Kidney (tissue), 13 donors: ENCODE measurements at regions not wholly inside any gene's neighbourhood (a gene's known extent, or its start where the extent isn't known, plus 50 kb on each side); places are given as distances from the start of the nearest gene placed in this dataset.

Experiments
- DNase-seq, 5 donors: peaks; one replicate each; pipeline ENCODE4 v3.0.0-alpha.2; 2013 to 2020
- FAIRE-seq: peaks from 2 replicates; lab custom pipeline; 2012; peaks lifted over from hg19 to GRCh38; lab: Jason Lieb, UNC
- H3K27ac ChIP-seq, 2 donors: one replicate each; pipeline ENCODE4 v1.7.0; 2013; ENCODE audit warnings: low read depth in 2 of 2, low read length in 2 of 2, inconsistent platforms in 1 of 2
- H3K27me3 ChIP-seq: one replicate; pipeline ENCODE4 v1.7.1; 2013; ENCODE audit warnings: low read length, inconsistent platforms; ENCODE audit not compliant: control insufficient read depth, insufficient read depth
- H3K36me3 ChIP-seq, 3 donors: one replicate each; pipeline versions ENCODE4 v1.7.0 to v1.7.1; 2013; ENCODE audit warnings: low read length in 3 of 3, control low read depth in 1 of 3, inconsistent platforms in 1 of 3; ENCODE audit not compliant: insufficient read depth in 3 of 3, control insufficient read depth in 2 of 3
- H3K4me1 ChIP-seq, 3 donors: one replicate each; pipeline versions ENCODE4 v1.7.0 to v1.7.1; 2013; ENCODE audit warnings: low read length in 3 of 3, inconsistent platforms in 1 of 3, low read depth in 1 of 3; ENCODE audit not compliant: control insufficient read depth in 2 of 3, insufficient read depth in 2 of 3
- H3K4me3 ChIP-seq, 3 donors: one replicate each; pipeline versions ENCODE4 v1.7.0 to v1.8.1; 2013; ENCODE audit warnings: low read length in 3 of 3, control low read depth in 1 of 3, inconsistent platforms in 1 of 3
- H3K9ac ChIP-seq, 3 donors: one replicate each; pipeline versions ENCODE4 v1.7.0 to v1.7.1; 2013; ENCODE audit warnings: low read length in 3 of 3, control low read depth in 1 of 3, inconsistent platforms in 1 of 3
- H3K9me3 ChIP-seq, 3 donors: one replicate each; pipeline versions ENCODE4 v1.7.0 to v1.7.1; 2013; ENCODE audit warnings: low read length in 3 of 3, control low read depth in 1 of 3, inconsistent platforms in 1 of 3; ENCODE audit not compliant: control insufficient read depth in 2 of 3, insufficient read depth in 1 of 3
- intact Hi-C: fragments of 100-400 bp; cut with DNase I; formaldehyde crosslinking; loops from one replicate; pipeline ENCODE4 v1.11.1; 2022
- TF ChIP-seq, protein P1 (sequence below): IDR thresholded peaks from 3 replicates; pipeline ENCODE4 v1.5.1; 2012; ENCODE audit warnings: mild to moderate bottlenecking, moderate library complexity, borderline replicate concordance; ENCODE audit not compliant: insufficient read depth; ENCODE audit errors: extremely low read depth
- donor health status: control.
- donor health status: control.
- donor health status: control.
- donor health status: control.
- donor health status: control.
- donor health status: DM: yes; HTN: yes; CAD: no.
- donor health status: Normal renal cell carcinoma (clear cell type).

DNA sequence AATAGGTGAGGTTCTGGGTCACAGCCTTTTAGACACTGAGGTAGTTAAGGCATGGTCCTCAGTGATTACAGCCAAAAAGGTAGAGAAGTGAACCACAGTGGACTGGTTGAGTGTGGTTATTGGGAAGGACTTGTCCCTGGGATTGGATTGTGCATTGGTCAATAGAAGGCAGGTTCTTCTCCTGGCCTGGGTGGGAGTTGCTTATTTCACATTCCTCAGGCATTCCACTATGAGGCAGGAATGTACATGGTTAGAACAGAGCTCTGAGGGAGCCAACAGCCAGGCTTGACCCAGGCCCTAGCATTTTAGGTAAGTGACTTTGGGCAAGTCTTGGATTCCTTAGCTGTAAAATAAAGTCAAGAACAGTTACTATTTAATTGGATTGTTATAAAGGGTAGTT, 97.9 kb upstream of the MARK1 start:
- intact Hi-C loops = no loop called here
- Histone ChIP-seq H3K4me3 (no peak overlapping the region), H3K27ac (no peak overlapping the region), H3K9me3 (no peaks in the 10 kb centered on the region), H3K9ac (no peak overlapping the region), H3K4me1 (no peaks in the 10 kb centered on the region), H3K36me3 (no peaks in the 10 kb centered on the region), H3K27me3 (no peaks in the 10 kb centered on the region)
- TF ChIP-seq, protein P1, sequence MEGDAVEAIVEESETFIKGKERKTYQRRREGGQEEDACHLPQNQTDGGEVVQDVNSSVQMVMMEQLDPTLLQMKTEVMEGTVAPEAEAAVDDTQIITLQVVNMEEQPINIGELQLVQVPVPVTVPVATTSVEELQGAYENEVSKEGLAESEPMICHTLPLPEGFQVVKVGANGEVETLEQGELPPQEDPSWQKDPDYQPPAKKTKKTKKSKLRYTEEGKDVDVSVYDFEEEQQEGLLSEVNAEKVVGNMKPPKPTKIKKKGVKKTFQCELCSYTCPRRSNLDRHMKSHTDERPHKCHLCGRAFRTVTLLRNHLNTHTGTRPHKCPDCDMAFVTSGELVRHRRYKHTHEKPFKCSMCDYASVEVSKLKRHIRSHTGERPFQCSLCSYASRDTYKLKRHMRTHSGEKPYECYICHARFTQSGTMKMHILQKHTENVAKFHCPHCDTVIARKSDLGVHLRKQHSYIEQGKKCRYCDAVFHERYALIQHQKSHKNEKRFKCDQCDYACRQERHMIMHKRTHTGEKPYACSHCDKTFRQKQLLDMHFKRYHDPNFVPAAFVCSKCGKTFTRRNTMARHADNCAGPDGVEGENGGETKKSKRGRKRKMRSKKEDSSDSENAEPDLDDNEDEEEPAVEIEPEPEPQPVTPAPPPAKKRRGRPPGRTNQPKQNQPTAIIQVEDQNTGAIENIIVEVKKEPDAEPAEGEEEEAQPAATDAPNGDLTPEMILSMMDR = no peak
- FAIRE-seq (no peak), DNase-seq (peak in 3 of 5 donors; percentile 14 to 30 (median 17))

DNA sequence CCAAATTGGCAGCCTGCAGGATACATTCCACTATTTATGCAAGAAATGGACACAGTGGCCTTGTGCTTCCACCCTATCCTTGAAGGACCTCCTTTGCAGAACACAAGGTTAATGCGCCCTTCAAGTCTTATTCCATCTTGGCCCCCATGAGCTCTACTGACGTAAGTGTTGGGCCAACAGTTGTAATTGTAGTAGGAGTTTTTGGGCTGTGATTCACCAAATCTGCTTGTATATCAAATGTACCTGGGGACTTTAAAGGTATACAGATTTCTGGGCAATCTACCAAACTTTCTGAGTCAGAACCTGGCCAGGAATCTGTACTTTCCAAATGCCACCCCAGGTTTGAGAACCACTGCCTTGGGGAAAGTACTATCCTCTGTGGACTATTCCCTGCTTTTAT, 100.9 kb upstream of the MARK1 start:
- intact Hi-C loops = no loop called here
- Histone ChIP-seq H3K27me3 (no peaks in the 10 kb centered on the region), H3K4me3 (no peak overlapping the region), H3K4me1 (no peaks in the 10 kb centered on the region), H3K36me3 (no peaks in the 10 kb centered on the region), H3K27ac (no peak overlapping the region), H3K9ac (no peak overlapping the region), H3K9me3 (no peaks in the 10 kb centered on the region)
- TF ChIP-seq, protein P1 = no peak
- DNase-seq (no peak), FAIRE-seq (no peak)

DNA sequence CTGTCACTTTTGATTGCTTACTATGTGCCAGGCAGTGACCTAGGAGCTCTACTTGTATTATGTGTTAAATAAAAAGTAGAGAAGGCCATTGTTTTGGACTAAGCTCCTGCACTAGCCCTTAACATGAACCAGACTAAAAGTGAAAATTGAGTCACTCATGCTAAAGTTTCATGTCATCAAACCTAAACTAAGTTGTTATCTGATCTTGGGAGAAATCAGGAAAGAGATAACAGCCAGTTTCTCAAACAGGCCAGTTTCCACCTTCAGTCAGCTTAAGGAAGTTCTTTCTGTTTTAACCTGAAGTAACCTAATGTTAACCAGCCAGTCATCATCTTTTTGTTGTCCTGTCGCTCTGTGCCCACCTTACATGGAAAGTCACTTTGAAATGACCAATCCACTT, 102.1 kb upstream of the MARK1 start:
- Histone ChIP-seq H3K4me1 (no peaks in the 10 kb centered on the region), H3K4me3 (no peak overlapping the region), H3K27me3 (no peaks in the 10 kb centered on the region), H3K36me3 (no peaks in the 10 kb centered on the region), H3K9me3 (no peaks in the 10 kb centered on the region), H3K27ac (no peak overlapping the region), H3K9ac (no peak overlapping the region)
- TF ChIP-seq, protein P1 = no peak
- DNase-seq = no peak
- intact Hi-C loops = no loop called here
- no peak for FAIRE-seq

DNA sequence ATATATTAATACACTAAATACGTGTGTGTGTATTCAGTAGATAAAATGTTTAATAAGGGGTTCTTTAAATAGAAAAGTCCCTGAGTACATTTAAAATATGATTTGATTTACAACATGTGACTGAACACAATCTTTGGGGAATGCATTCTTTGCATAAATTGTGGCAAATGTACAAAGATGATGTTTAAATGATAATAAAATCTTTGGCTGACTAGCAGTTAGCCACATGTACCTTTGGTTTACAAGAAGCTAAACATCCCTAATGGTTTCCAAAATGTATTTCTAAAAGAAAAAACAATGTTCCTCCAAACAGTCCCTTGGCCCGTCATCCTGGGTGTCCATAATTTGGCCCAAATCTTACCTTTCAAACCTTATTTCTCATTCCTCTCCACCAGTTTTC, 106.4 kb upstream of the MARK1 start:
- DNase-seq (peak in 1 of 5 donors; percentile 37), FAIRE-seq (no peak)
- H3K9ac ChIP-seq = no peak overlapping the region
- H3K36me3 ChIP-seq = no peaks in the 10 kb centered on the region
- no peaks in the 10 kb centered on the region for H3K27me3 ChIP-seq
- TF ChIP-seq, protein P1 = no peak
- no peaks in the 10 kb centered on the region for H3K9me3 ChIP-seq
- H3K4me1 ChIP-seq = no peaks in the 10 kb centered on the region
- H3K4me3 ChIP-seq = no peak overlapping the region
- no peak overlapping the region for H3K27ac ChIP-seq
- intact Hi-C loops = no loop called here
